ENCODE measurements at regions not wholly inside any gene's neighbourhood (a gene's known extent, or its start where the extent isn't known, plus 50 kb on each side); places are given as distances from the start of the nearest gene placed in this dataset.

- no peaks in the 10 kb centered on the region for H3K9me3 ChIP-seq (ENCODE audit: control insufficient read depth, low read length)
- no peak overlapping the region for H3K9ac ChIP-seq
- no peaks in the 10 kb centered on the region for H3K4me1 ChIP-seq
- no peak overlapping the region for H2AFZ ChIP-seq
- H3K27ac ChIP-seq = no peak overlapping the region
- no peak for TF ChIP-seq CTCF (IDR thresholded peaks at IDR 0.05)
- H3K27me3 ChIP-seq (ENCODE audit: control insufficient read depth, insufficient read depth, low read length) = no peaks in the 10 kb centered on the region
- no peaks in the 10 kb centered on the region for H3K36me3 ChIP-seq (ENCODE audit: control insufficient read depth, insufficient read depth, low read length)
- no peaks in the 10 kb centered on the region for H3K79me2 ChIP-seq
- H3K4me3 ChIP-seq (ENCODE audit: low read depth, low read length) = no peak overlapping the region
- H3K4me2 ChIP-seq (ENCODE audit: low read length) = no peak overlapping the region
Measured at GRCh38 chr7:113787106-113787505, 131.7 kb downstream of the PPP1R3A start.

- Histone ChIP-seq H3K79me2 (no peaks in the 10 kb centered on the region), H3K27ac (no peak overlapping the region), H3K36me3 (ENCODE audit: control insufficient read depth, insufficient read depth, low read length) (no peaks in the 10 kb centered on the region), H3K27me3 (ENCODE audit: control insufficient read depth, insufficient read depth, low read length) (no peaks in the 10 kb centered on the region), H3K4me1 (no peaks in the 10 kb centered on the region), H3K4me2 (ENCODE audit: low read length) (no peak overlapping the region), H2AFZ (no peak overlapping the region), H3K9ac (no peak overlapping the region), H3K4me3 (ENCODE audit: low read depth, low read length) (no peak overlapping the region), H3K9me3 (ENCODE audit: control insufficient read depth, low read length) (no peaks in the 10 kb centered on the region)
- TF ChIP-seq CTCF (IDR thresholded peaks at IDR 0.05) = no peak
Measured at GRCh38 chr7:113784956-113785355, 133.9 kb downstream of the PPP1R3A start.

GRCh38 chr7:113784316-113784715 is 134.5 kb downstream of the PPP1R3A start:
- no peak overlapping the region for H3K4me2 ChIP-seq (ENCODE audit: low read length)
- no peak for TF ChIP-seq CTCF (IDR thresholded peaks at IDR 0.05)

GRCh38 chr7:113783403-113783802 is 135.4 kb downstream of the PPP1R3A start:
- Histone ChIP-seq H3K9me3 (ENCODE audit: control insufficient read depth, low read length) (no peaks in the 10 kb centered on the region), H3K4me2 (ENCODE audit: low read length) (no peak overlapping the region), H3K4me3 (ENCODE audit: low read depth, low read length) (no peak overlapping the region), H3K9ac (no peak overlapping the region), H3K27ac (no peak overlapping the region), H3K79me2 (no peaks in the 10 kb centered on the region), H3K27me3 (ENCODE audit: control insufficient read depth, insufficient read depth, low read length) (no peaks in the 10 kb centered on the region), H2AFZ (no peak overlapping the region), H3K36me3 (ENCODE audit: control insufficient read depth, insufficient read depth, low read length) (no peaks in the 10 kb centered on the region), H3K4me1 (no peaks in the 10 kb centered on the region)
- no peak for TF ChIP-seq CTCF (IDR thresholded peaks at IDR 0.05)

More at GRCh38 chr7:113784316-113784715, 134.5 kb downstream of the PPP1R3A start:
- Histone ChIP-seq H3K79me2 (no peaks in the 10 kb centered on the region), H3K36me3 (ENCODE audit: control insufficient read depth, insufficient read depth, low read length) (no peaks in the 10 kb centered on the region), H3K27me3 (ENCODE audit: control insufficient read depth, insufficient read depth, low read length) (no peaks in the 10 kb centered on the region), H3K4me3 (ENCODE audit: low read depth, low read length) (no peak overlapping the region), H3K9me3 (ENCODE audit: control insufficient read depth, low read length) (no peaks in the 10 kb centered on the region), H2AFZ (no peak overlapping the region), H3K4me1 (no peaks in the 10 kb centered on the region), H3K9ac (no peak overlapping the region), H3K27ac (no peak overlapping the region)

GRCh38 chr7:113775804-113776203 is 143.0 kb downstream of the PPP1R3A start:
- H3K9me3 ChIP-seq (ENCODE audit: control insufficient read depth, low read length) = no peaks in the 10 kb centered on the region
- no peak overlapping the region for H3K9ac ChIP-seq
- no peaks in the 10 kb centered on the region for H3K4me1 ChIP-seq
- no peaks in the 10 kb centered on the region for H3K36me3 ChIP-seq (ENCODE audit: control insufficient read depth, insufficient read depth, low read length)
- H3K79me2 ChIP-seq = no peaks in the 10 kb centered on the region
- no peak overlapping the region for H2AFZ ChIP-seq
- no peak for TF ChIP-seq CTCF (IDR thresholded peaks at IDR 0.05)
- no peak overlapping the region for H3K4me2 ChIP-seq (ENCODE audit: low read length)
- no peak overlapping the region for H3K4me3 ChIP-seq (ENCODE audit: low read depth, low read length)
- no peaks in the 10 kb centered on the region for H3K27me3 ChIP-seq (ENCODE audit: control insufficient read depth, insufficient read depth, low read length)
- H3K27ac ChIP-seq = no peak overlapping the region

Data from parathyroid adenoma (tissue), 2 donors.